Kidney epithelial cell (primary cell): ENCODE measurements at regions not wholly inside any gene's neighbourhood (a gene's known extent, or its start where the extent isn't known, plus 50 kb on each side); places are given as distances from the start of the nearest gene placed in this dataset.

ENCODE experiments used
- DNase-seq: peaks from one replicate; pipeline ENCODE4 v3.0.0-alpha.2; 2010; ENCODE audit warnings: low read depth
- H3K27me3 ChIP-seq: 2 replicates; pipeline ENCODE4 v1.6.0; 2011; ENCODE audit warnings: low read length; ENCODE audit not compliant: control insufficient read depth, insufficient read depth
- H3K36me3 ChIP-seq: 2 replicates; pipeline ENCODE4 v1.5.1; 2011; ENCODE audit warnings: low read length; ENCODE audit not compliant: control insufficient read depth, insufficient read depth
- H3K4me3 ChIP-seq: 2 replicates; pipeline ENCODE4 v1.5.1; 2011; ENCODE audit warnings: low read depth, mild to moderate bottlenecking, control low read depth, low read length
- CTCF ChIP-seq: IDR thresholded peaks from 2 replicates; pipeline ENCODE4 v1.5.1; 2011; ENCODE audit warnings: mild to moderate bottlenecking, moderate library complexity, low read length, control low read depth, inconsistent platforms; ENCODE audit not compliant: insufficient read depth, poor library complexity, severe bottlenecking

GRCh38 chr16:60302676-60303075 lies 1568.6 kb upstream of the GOT2 start:
- no peak for TF ChIP-seq CTCF
- Histone ChIP-seq H3K27me3 (no peaks in the 10 kb centered on the region), H3K4me3 (no peak overlapping the region), H3K36me3 (no peaks in the 10 kb centered on the region)
- DNase-seq, result no peak

DNA sequence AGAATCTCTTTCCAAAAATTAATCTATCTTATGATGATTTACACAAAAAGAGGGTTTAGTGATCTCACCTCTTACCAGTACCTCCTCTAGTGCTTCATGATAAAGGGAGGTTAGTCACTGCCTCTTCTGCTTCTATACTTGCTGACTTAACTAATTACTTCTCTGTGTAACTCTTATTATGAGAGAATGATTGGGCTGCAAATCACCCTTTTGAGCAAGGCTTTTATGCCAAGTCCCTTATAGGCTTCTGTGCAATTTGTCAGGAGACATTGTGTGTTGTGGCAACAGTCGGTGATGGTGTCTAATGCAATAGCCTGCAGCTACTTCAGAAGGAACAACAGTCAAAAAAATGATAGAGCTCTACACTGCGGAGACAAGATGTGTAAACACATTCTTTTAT lies 1568.1 kb upstream of the GOT2 start:
- H3K36me3 ChIP-seq, result no peaks in the 10 kb centered on the region
- no peak for DNase-seq
- no peak overlapping the region for H3K4me3 ChIP-seq
- TF ChIP-seq CTCF, result no peak
- H3K27me3 ChIP-seq, result no peaks in the 10 kb centered on the region

DNA sequence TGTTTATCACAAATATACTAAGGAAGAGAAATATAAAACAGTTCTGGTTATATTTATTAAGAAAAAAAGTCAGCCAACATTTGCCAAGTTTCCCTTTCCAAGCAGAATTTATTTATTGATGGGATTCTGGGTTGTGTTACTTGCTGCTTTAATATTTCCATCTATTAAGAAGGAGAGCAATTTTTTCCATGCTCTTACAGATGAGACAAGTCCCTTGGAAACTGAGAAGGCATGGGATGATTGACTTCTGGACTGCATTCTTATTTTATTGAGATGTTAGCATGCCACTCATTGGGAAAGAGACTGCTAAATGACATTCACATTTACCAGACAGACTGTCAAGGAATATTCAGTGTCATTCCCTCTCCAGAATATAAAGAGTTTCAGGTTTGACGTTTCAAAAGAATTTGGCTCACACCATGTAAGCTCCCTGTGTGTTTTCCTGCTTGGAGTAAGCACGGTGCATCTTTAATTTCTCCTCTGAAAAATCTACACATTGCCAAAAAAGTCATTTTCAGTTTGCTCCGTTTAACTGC lies 1565.2 kb upstream of the GOT2 start:
- H3K27me3 ChIP-seq, result no peaks in the 10 kb centered on the region

DNA sequence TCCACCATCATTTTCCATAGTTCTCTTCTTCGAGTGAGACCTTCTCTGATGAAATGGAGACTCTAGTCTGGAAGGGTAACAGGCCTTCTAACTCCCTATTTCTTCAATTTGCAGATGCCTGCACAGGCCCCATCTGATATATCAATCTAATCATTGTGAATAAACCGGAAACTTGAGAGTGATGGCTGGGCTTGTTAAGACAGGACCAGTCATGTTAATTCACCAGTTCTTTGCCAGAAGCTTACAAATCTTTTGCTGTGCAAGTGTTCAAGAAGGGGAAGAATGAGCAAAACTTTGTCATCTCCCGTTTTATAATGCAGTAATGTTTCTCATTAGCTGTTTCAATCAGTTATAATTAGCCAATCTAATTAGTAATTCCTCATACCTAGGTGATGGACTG lies 1561.3 kb upstream of the GOT2 start:
- no peak for DNase-seq
- Histone ChIP-seq H3K4me3 (no peak overlapping the region), H3K27me3 (no peaks in the 10 kb centered on the region), H3K36me3 (no peaks in the 10 kb centered on the region)
- TF ChIP-seq CTCF, result no peak

More for the DNA sequence above, 1565.2 kb upstream of the GOT2 start:
- no peak for TF ChIP-seq CTCF
- no peak for DNase-seq
- no peaks in the 10 kb centered on the region for H3K36me3 ChIP-seq
- no peak overlapping the region for H3K4me3 ChIP-seq

DNA sequence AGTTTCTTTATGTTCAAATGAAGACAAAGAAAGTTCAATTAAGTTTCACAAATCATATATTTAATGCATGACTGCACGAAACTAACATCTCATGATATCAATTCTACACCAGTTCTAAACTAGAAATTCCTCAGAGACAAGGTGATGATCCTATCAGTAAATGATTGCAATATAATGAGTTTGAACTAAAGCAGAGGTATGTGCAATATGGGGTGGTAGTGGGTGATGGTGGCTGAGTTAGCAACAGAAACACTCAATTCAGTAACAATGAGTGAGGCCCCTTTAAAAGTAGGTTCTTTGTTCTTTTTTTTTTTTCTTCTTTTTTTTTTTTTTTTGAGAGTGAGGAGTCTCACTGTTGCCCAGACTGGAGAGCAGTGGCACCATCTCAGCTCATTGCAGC lies 1551.7 kb upstream of the GOT2 start:
- no peak for DNase-seq
- H3K36me3 ChIP-seq, result no peaks in the 10 kb centered on the region
- TF ChIP-seq CTCF, result no peak

GRCh38 chr16:60279061-60279665 lies 1545.0 kb upstream of the GOT2 start:
- Histone ChIP-seq H3K27me3 (no peaks in the 10 kb centered on the region), H3K4me3 (no peak overlapping the region), H3K36me3 (no peaks in the 10 kb centered on the region)
- TF ChIP-seq CTCF, result no peak
- DNase-seq, result no peak

More for the DNA sequence above, 1551.7 kb upstream of the GOT2 start:
- Histone ChIP-seq H3K27me3 (no peaks in the 10 kb centered on the region), H3K4me3 (no peak overlapping the region)
